SU-DHL-6 (cell line): ENCODE measurements at regions not wholly inside any gene's neighbourhood (a gene's known extent, or its start where the extent isn't known, plus 50 kb on each side); places are given as distances from the start of the nearest gene placed in this dataset.

Experiments
- H2AFZ ChIP-seq: fragments of 200-600 bp; sonication (generic); 2 replicates; pipeline ENCODE4 v1.6.1; 2014; ENCODE audit warnings: low read depth, mild to moderate bottlenecking, moderate library complexity, mixed read lengths, antibody characterized with exemption, low read length; ENCODE audit not compliant: severe bottlenecking
- H3F3A ChIP-seq: fragments of 200-600 bp; shearing (Covaris generic); 2 replicates; pipeline ENCODE4 v1.6.0; 2016; ENCODE audit warnings: antibody characterized with exemption, mild to moderate bottlenecking; ENCODE audit not compliant: insufficient read depth
- H3K27ac ChIP-seq: fragments of 200-600 bp; sonication (generic); 2 replicates; pipeline ENCODE4 v1.5.1; 2016; ENCODE audit warnings: low read depth, mild to moderate bottlenecking, low read length, moderate library complexity, mixed read lengths
- H3K27me3 ChIP-seq: fragments of 200-600 bp; sonication (generic), shearing (Covaris generic); 2 replicates; pipeline ENCODE4 v1.6.0; 2014; ENCODE audit warnings: mild to moderate bottlenecking, low read length
- H3K36me3 ChIP-seq: fragments of 200-600 bp; sonication (generic); 2 replicates; pipeline ENCODE4 v1.6.1; 2014; ENCODE audit warnings: mild to moderate bottlenecking, low read length, mixed read lengths
- H3K4me2 ChIP-seq: fragments of 300-600, 200-600 bp; shearing (Covaris generic), sonication (generic); 2 replicates; pipeline ENCODE4 v1.6.0; 2014; ENCODE audit warnings: low read length, low read depth, mild to moderate bottlenecking; ENCODE audit not compliant: poor library complexity, severe bottlenecking
- H3K4me3 ChIP-seq: fragments of 200-600 bp; sonication (generic); 2 replicates; pipeline ENCODE4 v1.5.1; 2014; ENCODE audit warnings: antibody characterized with exemption, low read length, mild to moderate bottlenecking, mixed read lengths; ENCODE audit not compliant: insufficient read depth, poor library complexity, severe bottlenecking
- H3K79me2 ChIP-seq: fragments of 200-600 bp; sonication (generic); 2 replicates; pipeline ENCODE4 v1.6.1; 2014; ENCODE audit warnings: mild to moderate bottlenecking, low read length, moderate library complexity; ENCODE audit not compliant: insufficient read depth
- H3K9ac ChIP-seq: fragments of 200-600 bp; sonication (generic); 2 replicates; pipeline ENCODE4 v1.7.0; 2014; ENCODE audit warnings: mild to moderate bottlenecking, low read length
- H3K9me2 ChIP-seq: fragments of 200-600 bp; sonication (generic); replicated peaks from 2 replicates; pipeline ENCODE4 v1.6.1; 2014; ENCODE audit warnings: low read length; ENCODE audit not compliant: insufficient read depth
- H3K9me3 ChIP-seq: fragments of 200-600 bp; sonication (generic); 2 replicates; pipeline ENCODE4 v1.6.1; 2014; ENCODE audit warnings: low read length, mixed read lengths; ENCODE audit not compliant: insufficient read depth
- H4K20me1 ChIP-seq: fragments of 200-600 bp; sonication (generic); 2 replicates; pipeline ENCODE4 v1.6.1; 2014; ENCODE audit warnings: low read depth, mild to moderate bottlenecking, antibody characterized with exemption, low read length, moderate library complexity, mixed read lengths
- EZH2phosphoT487 ChIP-seq: fragments of 200-600 bp; sonication (generic), shearing (Covaris generic); conservative IDR thresholded peaks from 2 replicates; pipeline ENCODE4 v1.6.1; 2018; ENCODE audit warnings: mild to moderate bottlenecking, antibody characterized with exemption, low read length, moderate library complexity, mixed read lengths
- TF ChIP-seq, protein P1 (sequence below): fragments of 200-600 bp; sonication (generic); IDR thresholded peaks from one replicate; pipeline ENCODE4 v1.5.1; 2017; ENCODE audit warnings: antibody characterized with exemption, mild to moderate bottlenecking, low read length, moderate library complexity; ENCODE audit not compliant: insufficient read depth, poor library complexity, severe bottlenecking

DNA sequence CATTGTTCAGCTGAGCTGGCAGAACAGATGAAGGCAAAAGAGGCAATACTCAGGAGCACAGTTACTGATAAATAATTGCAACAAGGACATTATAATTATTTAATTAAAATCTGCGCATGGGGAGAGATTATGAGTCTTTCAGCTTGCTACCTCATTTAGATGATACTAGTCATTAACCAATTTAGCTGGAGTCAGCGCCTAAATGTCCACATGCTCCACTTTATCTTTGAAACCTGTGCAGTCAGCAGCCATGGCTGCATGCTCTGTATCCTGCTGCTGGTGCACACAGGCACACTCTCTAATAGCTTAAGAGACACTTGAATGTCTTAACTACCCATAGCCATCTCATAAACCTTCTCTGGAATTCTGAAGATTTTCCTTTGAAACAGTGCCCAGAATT lies 196.8 kb downstream of the PPP1R3A start:
- no peak overlapping the region for H3K9ac ChIP-seq
- TF ChIP-seq EZH2phosphoT487: no peak
- TF ChIP-seq, protein P1, sequence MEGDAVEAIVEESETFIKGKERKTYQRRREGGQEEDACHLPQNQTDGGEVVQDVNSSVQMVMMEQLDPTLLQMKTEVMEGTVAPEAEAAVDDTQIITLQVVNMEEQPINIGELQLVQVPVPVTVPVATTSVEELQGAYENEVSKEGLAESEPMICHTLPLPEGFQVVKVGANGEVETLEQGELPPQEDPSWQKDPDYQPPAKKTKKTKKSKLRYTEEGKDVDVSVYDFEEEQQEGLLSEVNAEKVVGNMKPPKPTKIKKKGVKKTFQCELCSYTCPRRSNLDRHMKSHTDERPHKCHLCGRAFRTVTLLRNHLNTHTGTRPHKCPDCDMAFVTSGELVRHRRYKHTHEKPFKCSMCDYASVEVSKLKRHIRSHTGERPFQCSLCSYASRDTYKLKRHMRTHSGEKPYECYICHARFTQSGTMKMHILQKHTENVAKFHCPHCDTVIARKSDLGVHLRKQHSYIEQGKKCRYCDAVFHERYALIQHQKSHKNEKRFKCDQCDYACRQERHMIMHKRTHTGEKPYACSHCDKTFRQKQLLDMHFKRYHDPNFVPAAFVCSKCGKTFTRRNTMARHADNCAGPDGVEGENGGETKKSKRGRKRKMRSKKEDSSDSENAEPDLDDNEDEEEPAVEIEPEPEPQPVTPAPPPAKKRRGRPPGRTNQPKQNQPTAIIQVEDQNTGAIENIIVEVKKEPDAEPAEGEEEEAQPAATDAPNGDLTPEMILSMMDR: no peak
- no peaks in the 10 kb centered on the region for H3K9me2 ChIP-seq
- no peaks in the 10 kb centered on the region for H3K9me3 ChIP-seq
- no peaks in the 10 kb centered on the region for H4K20me1 ChIP-seq
- H3F3A ChIP-seq: no peaks in the 10 kb centered on the region
- no peak overlapping the region for H3K4me2 ChIP-seq
- no peaks in the 10 kb centered on the region for H3K36me3 ChIP-seq
- H3K4me3 ChIP-seq: no peak overlapping the region
- H2AFZ ChIP-seq: no peak overlapping the region
- no peaks in the 10 kb centered on the region for H3K27me3 ChIP-seq
- H3K79me2 ChIP-seq: no peaks in the 10 kb centered on the region
- H3K27ac ChIP-seq: no peak overlapping the region

DNA sequence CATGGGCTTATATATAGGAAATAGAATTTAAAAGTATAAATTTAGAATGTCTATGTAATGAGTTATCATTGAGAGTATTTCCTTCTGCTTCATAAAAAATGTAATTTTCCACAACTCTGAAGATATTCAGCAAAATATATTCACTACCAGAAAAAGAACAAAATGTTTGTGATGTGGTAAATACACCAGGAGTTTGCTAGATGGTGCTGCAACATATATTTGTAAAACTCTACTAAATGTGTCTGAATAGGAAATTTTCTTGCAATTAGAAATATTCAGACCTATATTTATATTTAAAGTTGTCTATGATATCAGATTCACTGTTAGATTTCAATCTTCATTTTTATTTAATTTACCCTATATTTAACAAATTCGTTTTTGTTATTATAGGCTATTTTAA lies 201.1 kb downstream of the PPP1R3A start:
- TF ChIP-seq, protein P1: no peak

DNA sequence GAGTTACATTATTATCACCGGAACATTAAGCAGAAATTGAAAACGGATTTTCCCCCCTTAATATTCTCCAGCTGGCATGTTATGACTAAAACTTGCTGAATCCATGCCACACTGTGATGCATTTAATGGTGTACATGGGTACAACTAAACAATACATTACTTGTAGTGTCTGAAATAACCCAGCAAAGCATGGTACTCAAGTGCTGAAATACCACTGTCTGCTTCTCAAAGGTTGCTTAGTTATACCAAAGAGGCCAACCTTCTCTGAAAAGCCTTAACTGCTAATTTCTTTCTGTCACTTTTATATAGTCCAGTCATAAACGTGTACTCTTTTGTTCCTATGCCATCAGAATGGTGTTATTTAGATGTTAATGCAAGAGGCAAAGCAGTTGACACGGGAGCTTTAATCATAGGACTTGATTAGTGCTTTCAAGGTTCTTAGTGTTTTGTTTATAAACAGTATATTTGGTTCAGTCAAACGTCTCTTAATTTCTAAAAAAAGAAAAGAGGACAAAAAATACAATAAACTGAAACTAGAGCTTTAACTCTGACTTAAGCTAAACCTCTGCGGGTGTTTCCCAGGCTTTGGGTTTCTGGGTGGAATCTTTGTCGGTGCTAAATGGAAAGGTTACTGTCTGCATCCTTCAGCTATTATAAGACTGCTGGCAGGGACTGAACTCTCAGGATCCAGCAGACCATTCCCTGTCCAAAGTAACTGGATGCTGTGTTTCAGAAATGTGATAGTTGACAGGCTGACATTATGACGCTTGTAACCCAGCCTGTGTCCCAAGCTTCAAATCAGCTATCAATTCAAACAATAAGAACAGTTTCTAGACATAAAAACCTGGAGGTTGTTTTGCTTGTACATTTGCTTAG lies 202.6 kb downstream of the PPP1R3A start:
- no peaks in the 10 kb centered on the region for H3K79me2 ChIP-seq
- H3F3A ChIP-seq: no peaks in the 10 kb centered on the region
- H3K9ac ChIP-seq: no peak overlapping the region
- H3K36me3 ChIP-seq: no peaks in the 10 kb centered on the region
- H4K20me1 ChIP-seq: no peaks in the 10 kb centered on the region
- H3K27me3 ChIP-seq: no peaks in the 10 kb centered on the region
- H3K9me3 ChIP-seq: peaks cover 7% of the 10 kb centered on the region; the same call in 1 of the 2 replicates
- H3K9me2 ChIP-seq: no peaks in the 10 kb centered on the region
- H2AFZ ChIP-seq: no peak overlapping the region
- no peak overlapping the region for H3K4me2 ChIP-seq
- H3K4me3 ChIP-seq: no peak overlapping the region
- no peak for TF ChIP-seq EZH2phosphoT487
- TF ChIP-seq, protein P1: no peak
- H3K27ac ChIP-seq: no peak overlapping the region

More for the DNA sequence above, 201.1 kb downstream of the PPP1R3A start:
- H3K4me3 ChIP-seq: no peak overlapping the region
- H3K9me3 ChIP-seq: no peaks in the 10 kb centered on the region
- no peaks in the 10 kb centered on the region for H3K36me3 ChIP-seq
- no peak overlapping the region for H2AFZ ChIP-seq
- no peaks in the 10 kb centered on the region for H3F3A ChIP-seq
- no peak overlapping the region for H3K4me2 ChIP-seq
- H3K27ac ChIP-seq: no peak overlapping the region
- no peak overlapping the region for H3K9ac ChIP-seq
- H3K79me2 ChIP-seq: no peaks in the 10 kb centered on the region
- no peaks in the 10 kb centered on the region for H3K27me3 ChIP-seq
- H4K20me1 ChIP-seq: no peaks in the 10 kb centered on the region
- no peaks in the 10 kb centered on the region for H3K9me2 ChIP-seq
